NT2/D1 (cell line): ENCODE measurements at regions not wholly inside any gene's neighbourhood (a gene's known extent, or its start where the extent isn't known, plus 50 kb on each side); places are given as distances from the start of the nearest gene placed in this dataset.

Source experiments
- DNase-seq: peaks from one replicate; pipeline ENCODE4 v3.0.0-alpha.2; 2011; ENCODE audit warnings: low read depth, low spot score
- H3K27me3 ChIP-seq: 2 replicates; pipeline ENCODE4 v1.6.0; 2011; ENCODE audit warnings: mild to moderate bottlenecking; ENCODE audit not compliant: insufficient read length, insufficient read depth
- H3K36me3 ChIP-seq: 2 replicates; pipeline ENCODE4 v1.6.1; 2011; ENCODE audit warnings: mild to moderate bottlenecking, low read length, mixed read lengths; ENCODE audit not compliant: insufficient read depth, insufficient read length
- H3K4me1 ChIP-seq: 2 replicates; pipeline ENCODE4 v1.5.1; 2011; ENCODE audit not compliant: insufficient read depth, insufficient read length
- H3K4me3 ChIP-seq: 2 replicates; pipeline ENCODE4 v1.5.1; 2011; ENCODE audit warnings: low read depth; ENCODE audit not compliant: insufficient read length
- H3K9ac ChIP-seq: 2 replicates; pipeline ENCODE4 v1.6.0; 2011; ENCODE audit warnings: low read depth; ENCODE audit not compliant: insufficient read length
- H3K9me3 ChIP-seq: 2 replicates; pipeline ENCODE4 v1.5.1; 2011; ENCODE audit warnings: mild to moderate bottlenecking, low read length; ENCODE audit not compliant: insufficient read depth
- SUZ12 ChIP-seq: IDR thresholded peaks from 2 replicates; pipeline ENCODE4 v1.6.1; 2011; ENCODE audit not compliant: insufficient read length, insufficient read depth; ENCODE audit errors: extremely low read depth
- YY1 ChIP-seq: IDR thresholded peaks from 2 replicates; pipeline ENCODE4 v1.6.1; 2011; ENCODE audit not compliant: insufficient read length, insufficient read depth
- ZNF274 ChIP-seq: IDR thresholded peaks from 2 replicates; pipeline ENCODE4 v1.6.1; 2011; ENCODE audit warnings: mild to moderate bottlenecking, low read depth, low read length

- Histone ChIP-seq H3K4me1 (no peaks in the 10 kb centered on the region), H3K4me3 (no peak overlapping the region), H3K9ac (no peak overlapping the region), H3K9me3 (no peaks in the 10 kb centered on the region), H3K27me3 (no peaks in the 10 kb centered on the region), H3K36me3 (no peaks in the 10 kb centered on the region)
- no peak for DNase-seq
- no peak for TF ChIP-seq SUZ12
These were observed 171.7 kb upstream of the MAN1A1 start for GRCh38 chr6:119521251-119521650.

GRCh38 chr6:119517428-119517827 is 167.9 kb upstream of the MAN1A1 start:
- no peak for TF ChIP-seq ZNF274
- no peak overlapping the region for H3K4me3 ChIP-seq
- DNase-seq = no peak
- no peak overlapping the region for H3K9ac ChIP-seq
- H3K36me3 ChIP-seq = no peaks in the 10 kb centered on the region
- H3K4me1 ChIP-seq = no peaks in the 10 kb centered on the region
- H3K27me3 ChIP-seq = no peaks in the 10 kb centered on the region
- H3K9me3 ChIP-seq = no peaks in the 10 kb centered on the region

- H3K9ac ChIP-seq = no peak overlapping the region
- no peak overlapping the region for H3K4me3 ChIP-seq
- TF ChIP-seq ZNF274 (no peak), YY1 (no peak), SUZ12 (no peak)
- H3K36me3 ChIP-seq = no peaks in the 10 kb centered on the region
- H3K4me1 ChIP-seq = no peaks in the 10 kb centered on the region
- H3K9me3 ChIP-seq = no peaks in the 10 kb centered on the region
- no peak for DNase-seq
- no peaks in the 10 kb centered on the region for H3K27me3 ChIP-seq
These were observed 164.8 kb upstream of the MAN1A1 start for GRCh38 chr6:119514345-119514744.

GRCh38 chr6:119511024-119511423 is 161.5 kb upstream of the MAN1A1 start:
- Histone ChIP-seq H3K27me3 (no peaks in the 10 kb centered on the region), H3K4me3 (no peak overlapping the region), H3K9me3 (no peaks in the 10 kb centered on the region), H3K9ac (no peak overlapping the region), H3K36me3 (no peaks in the 10 kb centered on the region), H3K4me1 (no peaks in the 10 kb centered on the region)
- no peak for TF ChIP-seq ZNF274
- no peak for TF ChIP-seq YY1
- no peak for TF ChIP-seq SUZ12
- DNase-seq = no peak

GRCh38 chr6:119510246-119510645 is 160.7 kb upstream of the MAN1A1 start:
- Histone ChIP-seq H3K4me1 (no peaks in the 10 kb centered on the region), H3K9ac (no peak overlapping the region), H3K36me3 (no peaks in the 10 kb centered on the region), H3K4me3 (no peak overlapping the region), H3K9me3 (no peaks in the 10 kb centered on the region), H3K27me3 (no peaks in the 10 kb centered on the region)
- no peak for DNase-seq
- TF ChIP-seq ZNF274 (no peak), SUZ12 (no peak), YY1 (no peak)

- no peaks in the 10 kb centered on the region for H3K36me3 ChIP-seq
- TF ChIP-seq YY1 (no peak), SUZ12 (no peak), ZNF274 (no peak)
- H3K9ac ChIP-seq = no peak overlapping the region
- no peak for DNase-seq
- H3K27me3 ChIP-seq = no peaks in the 10 kb centered on the region
- no peaks in the 10 kb centered on the region for H3K4me1 ChIP-seq
- H3K9me3 ChIP-seq = no peaks in the 10 kb centered on the region
- H3K4me3 ChIP-seq = no peak overlapping the region
These were observed 157.1 kb upstream of the MAN1A1 start for GRCh38 chr6:119506631-119507174.

- H3K9me3 ChIP-seq = no peaks in the 10 kb centered on the region
- TF ChIP-seq YY1 (no peak), SUZ12 (no peak), ZNF274 (no peak)
- H3K4me1 ChIP-seq = no peaks in the 10 kb centered on the region
- DNase-seq = no peak
- no peak overlapping the region for H3K4me3 ChIP-seq
- no peak overlapping the region for H3K9ac ChIP-seq
- no peaks in the 10 kb centered on the region for H3K27me3 ChIP-seq
- H3K36me3 ChIP-seq = no peaks in the 10 kb centered on the region
These were observed 152.4 kb upstream of the MAN1A1 start for GRCh38 chr6:119501798-119502483.

GRCh38 chr6:119499797-119500196 is 150.2 kb upstream of the MAN1A1 start:
- Histone ChIP-seq H3K4me1 (no peaks in the 10 kb centered on the region), H3K27me3 (no peaks in the 10 kb centered on the region), H3K36me3 (no peaks in the 10 kb centered on the region), H3K9ac (no peak overlapping the region), H3K9me3 (no peaks in the 10 kb centered on the region), H3K4me3 (no peak overlapping the region)
- no peak for DNase-seq
- TF ChIP-seq YY1 (no peak), ZNF274 (no peak), SUZ12 (no peak)
